Astrocyte (in vitro differentiated cells and primary cell): ENCODE measurements at regions not wholly inside any gene's neighbourhood (a gene's known extent, or its start where the extent isn't known, plus 50 kb on each side); places are given as distances from the start of the nearest gene placed in this dataset.
A peak's percentile ranks its signal among the peaks of the same experiment; 100 is the strongest.

Experiments
- DNase-seq: peaks from one replicate; pipeline ENCODE4 v3.0.0-alpha.2; 2010; ENCODE audit warnings: low read depth
- FAIRE-seq: peaks from 2 replicates; lab custom pipeline; 2011; peaks lifted over from hg19 to GRCh38; lab: Jason Lieb, UNC
- H2AFZ ChIP-seq: 2 replicates; pipeline ENCODE4 v1.6.0; 2012; ENCODE audit warnings: low read depth, low read length, inconsistent platforms
- H3K27ac ChIP-seq: 2 replicates; pipeline ENCODE4 v1.5.1; 2011; ENCODE audit warnings: low read depth, low read length, inconsistent platforms
- H3K27me3 ChIP-seq: 2 replicates; pipeline ENCODE4 v1.6.0; 2011; ENCODE audit warnings: low read length, inconsistent platforms; ENCODE audit not compliant: insufficient read depth
- H3K36me3 ChIP-seq: 2 replicates; pipeline ENCODE4 v1.5.1; 2011; ENCODE audit warnings: low read length, inconsistent platforms; ENCODE audit not compliant: insufficient read depth
- H3K4me1 ChIP-seq: 2 replicates; pipeline ENCODE4 v1.5.1; 2011; ENCODE audit warnings: low read length, inconsistent platforms; ENCODE audit not compliant: insufficient read depth
- H3K4me2 ChIP-seq: 2 replicates; pipeline ENCODE4 v1.6.0; 2012; ENCODE audit warnings: low read length, inconsistent platforms
- H3K4me3 ChIP-seq: 2 replicates; pipeline ENCODE4 v1.5.1; 2011; ENCODE audit warnings: low read depth, mild to moderate bottlenecking, low read length, inconsistent platforms; ENCODE audit not compliant: insufficient read depth
- H3K79me2 ChIP-seq: 2 replicates; pipeline ENCODE4 v1.6.0; 2012; ENCODE audit warnings: mild to moderate bottlenecking, low read length, inconsistent platforms; ENCODE audit not compliant: insufficient read depth
- H3K9ac ChIP-seq: 2 replicates; pipeline ENCODE4 v1.6.0; 2012; ENCODE audit warnings: mild to moderate bottlenecking, low read length, inconsistent platforms
- H3K9me3 ChIP-seq: 2 replicates; pipeline ENCODE4 v1.5.1; 2012; ENCODE audit warnings: low read depth, mild to moderate bottlenecking, low read length, inconsistent platforms; ENCODE audit not compliant: insufficient read depth
- H4K20me1 ChIP-seq: 2 replicates; pipeline ENCODE4 v1.6.0; 2012; ENCODE audit warnings: low read length, inconsistent platforms; ENCODE audit not compliant: insufficient read depth
- H3K27ac Mint-ChIP-seq: one replicate; pipeline ENCODE4 v1.8.0; 2021; ENCODE audit warnings: mild to moderate bottlenecking, mixed read lengths; ENCODE audit not compliant: unreplicated experiment
- H3K27me3 Mint-ChIP-seq: one replicate; pipeline ENCODE4 v1.8.0; 2021; ENCODE audit warnings: low read depth, mixed read lengths; ENCODE audit not compliant: unreplicated experiment
- H3K36me3 Mint-ChIP-seq: one replicate; pipeline ENCODE4 v1.8.0; 2021; ENCODE audit warnings: low read depth, mixed read lengths; ENCODE audit not compliant: unreplicated experiment
- H3K4me1 Mint-ChIP-seq: one replicate; pipeline ENCODE4 v1.8.0; 2021; ENCODE audit warnings: low read depth, mixed read lengths; ENCODE audit not compliant: unreplicated experiment
- H3K4me3 Mint-ChIP-seq: one replicate; pipeline ENCODE4 v1.8.0; 2021; ENCODE audit warnings: mild to moderate bottlenecking, moderate library complexity, mixed read lengths; ENCODE audit not compliant: unreplicated experiment
- H3K9me3 Mint-ChIP-seq: one replicate; pipeline ENCODE4 v1.8.0; 2021; ENCODE audit warnings: mild to moderate bottlenecking, mixed read lengths; ENCODE audit not compliant: unreplicated experiment
- EZH2 ChIP-seq: IDR thresholded peaks from 2 replicates; pipeline ENCODE4 v1.6.1; 2012; ENCODE audit warnings: mild to moderate bottlenecking, low read length, inconsistent platforms; ENCODE audit not compliant: insufficient read depth
- TF ChIP-seq, protein P1 (sequence below): IDR thresholded peaks from 2 replicates; pipeline ENCODE4 v1.5.1; 2011; ENCODE audit warnings: low read depth, mild to moderate bottlenecking, inconsistent platforms, low read length, moderate library complexity; ENCODE audit not compliant: insufficient read depth

GRCh38 chr10:57955076-57955475, 312.6 kb downstream of the IPMK start:
- Mint-ChIP-seq H3K9me3 (no peaks in the 10 kb centered on the region), H3K36me3 (no peaks in the 10 kb centered on the region), H3K4me1 (peaks cover 2% of the 10 kb centered on the region), H3K4me3 (no peak overlapping the region), H3K27ac (no peak overlapping the region), H3K27me3 (no peaks in the 10 kb centered on the region)
- H3K4me2 ChIP-seq, result no peak overlapping the region
- no peaks in the 10 kb centered on the region for H3K27me3 ChIP-seq
- TF ChIP-seq, protein P1, sequence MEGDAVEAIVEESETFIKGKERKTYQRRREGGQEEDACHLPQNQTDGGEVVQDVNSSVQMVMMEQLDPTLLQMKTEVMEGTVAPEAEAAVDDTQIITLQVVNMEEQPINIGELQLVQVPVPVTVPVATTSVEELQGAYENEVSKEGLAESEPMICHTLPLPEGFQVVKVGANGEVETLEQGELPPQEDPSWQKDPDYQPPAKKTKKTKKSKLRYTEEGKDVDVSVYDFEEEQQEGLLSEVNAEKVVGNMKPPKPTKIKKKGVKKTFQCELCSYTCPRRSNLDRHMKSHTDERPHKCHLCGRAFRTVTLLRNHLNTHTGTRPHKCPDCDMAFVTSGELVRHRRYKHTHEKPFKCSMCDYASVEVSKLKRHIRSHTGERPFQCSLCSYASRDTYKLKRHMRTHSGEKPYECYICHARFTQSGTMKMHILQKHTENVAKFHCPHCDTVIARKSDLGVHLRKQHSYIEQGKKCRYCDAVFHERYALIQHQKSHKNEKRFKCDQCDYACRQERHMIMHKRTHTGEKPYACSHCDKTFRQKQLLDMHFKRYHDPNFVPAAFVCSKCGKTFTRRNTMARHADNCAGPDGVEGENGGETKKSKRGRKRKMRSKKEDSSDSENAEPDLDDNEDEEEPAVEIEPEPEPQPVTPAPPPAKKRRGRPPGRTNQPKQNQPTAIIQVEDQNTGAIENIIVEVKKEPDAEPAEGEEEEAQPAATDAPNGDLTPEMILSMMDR, result no peak
- no peak for TF ChIP-seq EZH2
- no peaks in the 10 kb centered on the region for H3K9me3 ChIP-seq
- H3K36me3 ChIP-seq, result no peaks in the 10 kb centered on the region
- no peaks in the 10 kb centered on the region for H4K20me1 ChIP-seq
- H2AFZ ChIP-seq, result no peak overlapping the region
- no peak overlapping the region for H3K4me3 ChIP-seq
- FAIRE-seq (peak; percentile 66), DNase-seq (peak; percentile 80)
- no peaks in the 10 kb centered on the region for H3K79me2 ChIP-seq
- H3K27ac ChIP-seq, result no peak overlapping the region
- no peaks in the 10 kb centered on the region for H3K4me1 ChIP-seq
- no peak overlapping the region for H3K9ac ChIP-seq

DNA sequence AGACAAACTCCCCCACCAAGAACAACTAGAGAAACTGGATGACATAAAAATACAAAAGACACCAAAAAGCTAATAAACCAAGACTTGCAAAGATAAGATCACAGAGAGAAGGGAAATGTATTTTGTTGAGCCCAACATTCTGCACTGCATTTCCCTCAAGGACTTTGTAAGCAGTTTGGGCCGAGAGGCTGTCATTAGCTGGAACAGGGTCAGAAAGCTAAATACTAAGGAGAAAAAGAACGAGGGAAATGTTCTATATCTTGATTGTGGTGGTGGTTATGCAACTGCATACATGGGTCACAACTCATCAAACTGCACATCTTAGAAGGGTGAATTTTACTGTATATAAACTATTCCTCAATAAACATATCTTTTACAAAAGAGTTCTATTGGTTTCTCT, 315.0 kb downstream of the IPMK start:
- Mint-ChIP-seq H3K4me3 (no peak overlapping the region), H3K27me3 (no peaks in the 10 kb centered on the region), H3K27ac (no peak overlapping the region), H3K9me3 (no peaks in the 10 kb centered on the region), H3K4me1 (peaks cover 2% of the 10 kb centered on the region), H3K36me3 (no peaks in the 10 kb centered on the region)
- no peaks in the 10 kb centered on the region for H4K20me1 ChIP-seq
- no peak overlapping the region for H2AFZ ChIP-seq
- H3K27me3 ChIP-seq, result no peaks in the 10 kb centered on the region
- H3K79me2 ChIP-seq, result no peaks in the 10 kb centered on the region
- TF ChIP-seq, protein P1, result no peak
- TF ChIP-seq EZH2, result no peak
- no peak overlapping the region for H3K9ac ChIP-seq
- H3K4me2 ChIP-seq, result no peak overlapping the region
- no peaks in the 10 kb centered on the region for H3K36me3 ChIP-seq
- no peaks in the 10 kb centered on the region for H3K9me3 ChIP-seq
- H3K4me1 ChIP-seq, result no peaks in the 10 kb centered on the region
- no peak overlapping the region for H3K27ac ChIP-seq
- FAIRE-seq, result peak; percentile 29
- DNase-seq, result peak; percentile 42
- no peak overlapping the region for H3K4me3 ChIP-seq

DNA sequence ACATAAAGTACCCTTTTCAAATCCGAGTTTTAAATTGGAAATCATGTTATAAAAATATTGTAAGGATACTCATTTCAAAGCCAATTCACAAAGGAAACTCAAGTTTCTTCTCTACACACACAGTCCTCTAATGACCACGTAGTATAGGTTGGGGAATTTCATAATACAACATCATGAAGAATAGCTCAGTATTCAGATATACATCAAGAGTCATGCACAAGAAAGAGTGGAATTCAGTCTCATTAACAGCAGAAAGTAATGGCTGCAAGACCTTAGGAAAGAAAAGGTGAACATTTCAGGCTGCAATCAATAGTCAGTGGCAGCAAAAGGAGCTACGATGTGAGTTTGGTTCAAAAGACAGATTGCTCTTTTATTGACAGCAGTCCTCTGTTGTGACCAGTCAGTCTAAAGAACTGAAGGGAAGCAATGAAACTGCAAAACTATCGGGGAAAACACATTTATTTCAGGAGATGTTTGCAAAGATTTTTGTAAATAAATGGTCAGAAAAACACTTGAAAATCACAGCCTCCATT, 317.2 kb downstream of the IPMK start:
- Mint-ChIP-seq H3K27ac (no peak overlapping the region), H3K4me3 (no peak overlapping the region), H3K4me1 (peaks cover 2% of the 10 kb centered on the region), H3K36me3 (no peaks in the 10 kb centered on the region), H3K27me3 (no peaks in the 10 kb centered on the region), H3K9me3 (no peaks in the 10 kb centered on the region)
- Histone ChIP-seq H2AFZ (no peak overlapping the region), H3K4me1 (no peaks in the 10 kb centered on the region), H3K36me3 (no peaks in the 10 kb centered on the region), H4K20me1 (no peaks in the 10 kb centered on the region), H3K4me2 (no peak overlapping the region), H3K4me3 (no peak overlapping the region), H3K27ac (no peak overlapping the region), H3K79me2 (no peaks in the 10 kb centered on the region), H3K9ac (no peak overlapping the region), H3K9me3 (no peaks in the 10 kb centered on the region), H3K27me3 (no peaks in the 10 kb centered on the region)
- TF ChIP-seq EZH2, result no peak
- TF ChIP-seq, protein P1, result no peak
- DNase-seq (no peak), FAIRE-seq (no peak)
